AG20443 (cell line): ENCODE measurements at regions not wholly inside any gene's neighbourhood (a gene's known extent, or its start where the extent isn't known, plus 50 kb on each side); places are given as distances from the start of the nearest gene placed in this dataset.
"Not testable (repeated sequence)": the region's sequence is repeated elsewhere in the genome, so short reads cannot be mapped to it uniquely, and the experiment has no call there.

Source experiments
- DNase-seq: peaks from one replicate; pipeline ENCODE4 v3.0.0; 2012; ENCODE audit warnings: low spot score, mixed read lengths

DNA sequence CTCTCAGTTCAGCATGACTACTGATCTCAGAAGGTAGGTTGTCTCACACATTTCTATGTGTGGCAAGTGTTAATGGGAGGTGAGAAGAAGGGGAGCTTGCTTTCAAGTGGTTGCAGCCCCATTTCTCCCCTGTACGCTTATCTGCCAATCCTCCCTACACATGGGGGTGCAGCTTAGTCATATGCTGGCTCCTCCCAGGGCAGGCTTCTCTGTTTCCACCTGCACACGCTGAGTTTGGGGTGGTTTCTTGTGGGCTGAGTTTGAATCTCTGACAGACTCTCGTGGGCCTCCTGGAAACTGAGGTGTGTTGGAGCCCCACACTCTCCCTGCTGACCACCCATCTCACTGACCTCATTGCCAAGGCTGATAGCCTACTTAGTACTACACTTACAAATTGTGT lies 435.8 kb upstream of the MTPN start:
- no peak for DNase-seq

DNA sequence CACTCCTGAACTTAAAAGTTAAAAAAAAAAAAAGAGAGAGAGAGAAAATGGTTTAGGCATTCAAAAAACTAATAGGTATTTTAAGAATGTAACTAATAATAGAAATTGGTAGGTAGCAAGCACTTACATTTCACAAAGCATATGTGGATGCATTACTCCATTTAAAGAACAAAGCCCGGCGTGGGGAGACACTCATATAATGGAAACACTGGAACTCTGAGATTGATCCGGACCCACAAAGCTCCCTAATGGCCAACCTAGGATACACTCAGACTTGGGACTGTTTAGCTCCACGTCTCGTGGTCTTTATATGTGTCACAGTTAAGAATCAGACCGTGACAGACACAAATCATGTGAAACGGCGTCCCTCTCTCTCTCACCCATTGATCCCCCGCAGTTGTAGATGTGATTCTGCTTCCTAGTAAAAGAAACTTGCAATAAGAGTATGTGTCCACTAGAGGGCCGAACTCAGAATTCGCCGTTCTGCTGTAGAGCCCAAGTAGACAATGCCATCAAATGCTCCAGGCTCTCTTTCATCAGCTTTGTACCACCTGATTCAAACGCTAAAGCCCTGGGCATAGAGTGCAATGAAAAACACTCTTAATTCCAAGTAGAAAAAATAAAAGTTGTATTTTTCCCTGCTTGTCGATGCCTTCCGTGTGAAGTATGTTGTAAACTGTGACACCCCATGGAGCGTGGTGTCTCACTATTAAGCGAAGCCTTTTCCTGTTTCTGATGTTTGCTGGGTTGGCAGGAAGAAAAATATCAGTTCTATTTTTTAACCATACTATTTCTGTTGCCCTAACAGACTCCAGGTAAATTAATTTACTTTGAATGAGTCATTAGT lies 429.0 kb upstream of the MTPN start:
- DNase-seq = peak; percentile 68

- DNase-seq = no peak
Observed at GRCh38 chr7:136403591-136403990, 426.4 kb upstream of the MTPN start.

DNA sequence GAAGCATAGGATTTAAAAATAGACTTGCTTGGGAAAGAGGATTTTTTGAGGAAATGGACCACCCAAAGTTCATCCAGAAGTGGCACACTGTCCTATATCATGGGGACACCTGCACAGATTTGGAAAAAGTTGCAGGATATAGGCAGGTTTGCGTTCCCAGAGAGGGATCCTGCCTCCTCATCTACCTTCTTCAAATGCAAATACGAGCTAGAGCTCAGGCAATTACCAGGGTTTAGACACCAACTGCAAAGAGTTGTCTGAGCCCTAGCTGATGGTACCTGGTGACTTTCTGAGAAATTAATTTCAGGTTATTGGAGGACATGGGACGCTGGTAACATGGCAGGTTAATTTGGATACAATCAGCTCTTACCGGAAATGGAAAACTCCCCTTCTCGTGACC lies 423.7 kb upstream of the MTPN start:
- DNase-seq = no peak

DNA sequence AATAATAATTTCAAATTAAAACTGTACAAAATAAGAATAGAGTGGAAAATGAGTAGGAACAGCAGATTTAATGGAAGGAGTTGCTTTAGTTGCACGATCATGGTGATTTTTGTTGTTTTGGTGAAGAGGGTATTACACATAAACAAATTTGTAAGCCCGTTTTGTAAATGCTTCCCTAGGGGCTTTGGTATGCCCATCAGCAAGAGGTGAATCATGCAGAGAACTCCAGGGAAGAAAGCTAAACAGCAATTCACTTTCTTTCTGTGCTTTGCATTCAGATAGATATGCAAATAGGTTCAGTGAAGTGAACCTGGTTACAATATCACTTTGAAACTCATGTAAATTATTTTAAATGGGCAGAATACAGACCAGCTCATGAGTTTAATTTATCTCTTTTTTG lies 422.2 kb upstream of the MTPN start:
- DNase-seq = no peak

GRCh38 chr7:136392856-136393255 lies 415.7 kb upstream of the MTPN start:
- DNase-seq = no peak

- DNase-seq = no peak
Observed at GRCh38 chr7:136391371-136391770, 414.2 kb upstream of the MTPN start.

DNA sequence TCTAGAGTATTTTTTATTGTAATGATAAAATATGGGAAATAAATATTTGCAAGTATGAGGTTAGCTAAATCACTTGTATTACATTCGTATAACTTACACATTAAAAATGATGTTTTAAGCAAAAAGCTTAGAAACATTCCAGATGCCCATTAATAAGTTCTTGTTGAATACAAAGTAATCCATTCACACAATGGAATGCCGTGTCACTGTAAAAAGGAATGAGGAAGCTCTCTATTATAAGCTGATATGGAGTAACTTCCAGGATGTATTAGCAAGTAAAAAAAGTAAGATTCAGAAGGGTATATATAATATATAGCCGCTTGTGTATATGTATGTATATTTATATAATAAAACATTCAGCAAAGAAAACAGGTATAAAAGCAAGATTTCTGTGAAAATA lies 412.8 kb upstream of the MTPN start:
- no peak for DNase-seq

DNA sequence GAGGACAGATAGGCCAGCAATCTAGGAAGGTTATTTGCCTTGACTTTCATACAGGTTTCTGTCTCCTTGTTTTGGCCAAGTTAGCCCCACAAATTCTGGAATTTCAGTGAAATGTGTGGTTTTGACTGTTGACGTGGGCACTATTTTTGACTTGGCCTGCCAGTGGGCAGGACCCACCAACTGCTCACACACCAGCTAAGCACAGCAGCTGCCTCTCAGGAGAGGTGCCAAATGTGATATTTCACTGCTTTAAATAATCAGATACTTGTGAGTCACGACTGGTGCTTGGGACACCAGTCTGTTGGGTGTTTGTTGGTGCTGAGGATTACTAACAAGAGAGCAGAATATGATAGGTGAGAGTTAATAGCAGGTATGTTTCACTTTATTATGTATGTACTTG lies 409.7 kb upstream of the MTPN start:
- DNase-seq = no peak

GRCh38 chr7:136371409-136371808 lies 394.2 kb upstream of the MTPN start:
- DNase-seq = not testable (repeated sequence)

GRCh38 chr7:136370137-136370536 lies 393.0 kb upstream of the MTPN start:
- no peak for DNase-seq

- DNase-seq = no peak
Observed at GRCh38 chr7:136369225-136369624, 392.1 kb upstream of the MTPN start.

DNA sequence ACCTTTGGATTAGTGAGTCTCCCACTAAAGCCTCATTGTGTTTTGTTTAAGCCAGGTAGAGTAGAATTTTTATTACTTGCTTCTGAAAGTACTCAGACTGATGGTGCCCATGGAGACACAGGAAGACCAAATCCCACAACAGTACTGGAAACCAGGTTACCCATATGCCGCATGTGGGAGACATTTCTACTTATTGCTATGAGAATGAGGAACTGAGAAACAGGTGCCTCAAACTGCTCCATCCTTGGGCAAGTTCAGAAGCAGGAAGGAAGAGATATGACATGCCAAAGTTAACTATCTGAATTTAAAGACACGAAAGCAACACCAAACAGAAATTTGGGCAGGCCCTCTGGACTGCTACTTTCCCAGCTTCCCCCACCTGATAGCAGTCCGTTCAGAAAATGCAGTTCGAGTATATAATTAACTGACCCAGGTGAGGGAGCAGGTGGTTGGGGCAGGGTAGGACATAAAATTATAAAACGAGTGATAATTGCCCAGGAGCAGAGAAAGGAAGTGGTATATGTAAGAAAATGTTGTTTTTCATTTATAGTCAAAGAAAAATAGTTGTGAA lies 382.3 kb upstream of the MTPN start:
- no peak for DNase-seq

- DNase-seq = no peak
Observed at GRCh38 chr7:136353287-136353686, 376.1 kb upstream of the MTPN start.

- DNase-seq = no peak
Observed at GRCh38 chr7:136348542-136349192, 371.5 kb upstream of the MTPN start.

GRCh38 chr7:136348142-136348541 lies 371.0 kb upstream of the MTPN start:
- no peak for DNase-seq

DNA sequence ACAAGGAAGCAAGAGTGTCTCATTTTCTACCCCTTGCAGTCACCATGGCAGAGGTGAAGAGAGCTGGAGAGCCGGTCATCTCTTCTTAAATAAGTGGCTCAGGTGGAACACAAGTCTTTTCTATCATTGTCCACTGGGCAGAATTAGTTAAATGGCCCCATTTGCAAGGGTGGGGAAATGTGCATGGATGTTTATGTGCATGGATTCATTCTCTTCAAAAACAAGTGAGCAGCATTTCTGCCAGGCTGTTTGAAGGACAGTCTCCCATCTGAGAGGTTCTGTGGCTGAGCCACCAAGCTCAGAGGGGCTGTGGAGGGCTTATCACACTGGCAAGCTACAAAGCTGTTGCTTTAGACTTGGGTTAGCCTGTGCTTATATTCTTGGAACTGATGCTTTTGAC lies 370.3 kb upstream of the MTPN start:
- DNase-seq = no peak

DNA sequence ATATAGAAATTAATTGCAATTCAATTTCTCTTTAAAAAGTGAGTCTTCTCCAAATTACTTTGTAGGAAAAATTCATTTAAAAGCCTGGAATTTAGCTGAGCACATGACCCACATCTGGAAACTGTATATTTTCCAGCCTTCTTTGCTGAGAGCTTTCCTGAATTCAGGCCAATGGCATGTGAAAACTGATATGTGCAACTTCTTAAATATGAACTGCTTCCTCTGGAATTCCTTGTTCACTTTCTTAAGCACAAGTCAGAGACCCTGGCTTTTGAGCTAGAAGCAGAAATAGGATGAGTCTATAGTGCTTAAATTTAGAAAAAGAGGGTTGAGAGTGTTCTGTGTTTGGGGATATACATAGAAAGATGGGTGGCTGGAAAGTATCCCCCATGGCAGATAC lies 365.1 kb upstream of the MTPN start:
- DNase-seq = no peak

- no peak for DNase-seq
Observed at GRCh38 chr7:136339464-136339863, 362.3 kb upstream of the MTPN start.

DNA sequence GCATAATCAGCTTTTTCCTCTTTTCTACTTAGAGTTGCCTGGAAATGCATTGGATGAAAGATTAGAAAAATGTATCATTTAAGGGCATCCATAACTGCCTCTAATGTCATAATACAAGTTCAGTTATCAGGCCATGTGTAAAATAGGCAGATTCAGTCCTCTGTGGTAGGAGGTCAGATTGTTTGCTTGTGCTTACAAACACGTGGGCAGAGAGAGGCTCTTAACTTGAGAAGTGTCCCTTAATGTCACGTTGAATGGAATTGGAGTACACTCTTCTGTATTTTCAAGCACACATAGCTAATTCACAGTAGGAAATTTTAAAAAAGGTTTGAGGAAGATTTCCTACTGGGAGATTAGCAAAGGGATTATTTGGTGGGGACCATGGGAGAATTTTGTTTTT lies 359.8 kb upstream of the MTPN start:
- DNase-seq = no peak

- no peak for DNase-seq
Observed at GRCh38 chr7:136333636-136334035, 356.5 kb upstream of the MTPN start.

DNA sequence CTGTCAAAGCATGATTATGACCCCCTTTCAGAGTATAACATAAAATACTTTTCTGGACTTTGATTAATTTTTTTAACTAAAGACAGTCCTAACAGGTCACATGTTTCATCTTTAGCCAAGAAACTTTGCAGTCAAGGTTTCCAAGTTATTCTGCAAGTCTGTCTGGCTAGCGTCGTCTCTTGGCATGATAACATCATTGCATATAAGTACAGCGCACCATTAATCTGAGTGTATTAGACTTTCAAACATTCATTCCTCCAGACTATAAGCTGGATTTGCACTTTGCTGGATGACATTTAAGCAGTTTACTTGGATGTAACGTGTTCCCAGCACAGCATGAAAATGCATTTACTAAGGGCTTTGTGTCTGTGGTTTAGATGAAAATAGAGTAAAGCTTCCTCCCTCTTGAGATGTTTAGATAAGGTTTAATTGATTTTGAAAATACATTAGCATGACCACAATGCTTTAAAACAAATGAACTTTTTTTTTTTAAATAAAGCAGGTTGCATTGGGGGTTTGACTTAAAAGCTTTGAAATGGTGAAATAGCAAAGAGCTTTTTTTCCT lies 349.0 kb upstream of the MTPN start:
- no peak for DNase-seq

DNA sequence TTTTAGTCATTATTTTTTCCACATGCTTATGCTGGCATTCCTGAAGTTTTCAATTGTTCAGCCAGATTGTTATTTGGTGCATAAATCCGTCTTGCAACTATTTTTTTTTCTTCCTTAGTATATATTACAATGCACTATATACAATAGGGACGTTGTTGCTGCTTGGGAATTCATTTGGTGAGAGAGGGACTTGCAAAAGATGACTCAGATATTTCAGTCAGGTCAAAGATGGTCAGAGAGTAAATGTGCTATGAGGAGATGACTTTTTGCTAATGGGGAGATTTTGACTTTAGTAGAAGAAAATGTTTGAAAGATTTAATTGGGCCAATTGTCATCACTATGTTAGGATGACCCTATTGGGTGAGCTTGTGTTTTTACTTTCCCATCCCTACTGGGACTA lies 348.4 kb upstream of the MTPN start:
- no peak for DNase-seq
